OCI-LY7 (cell line): ENCODE measurements at regions not wholly inside any gene's neighbourhood (a gene's known extent, or its start where the extent isn't known, plus 50 kb on each side); places are given as distances from the start of the nearest gene placed in this dataset.

Experiments
- BruUV-seq: library from RNA; stranded (reverse); fragments of 400-500 nt; replicated peaks from 2 replicates; lab custom pipeline; 2021; lab: Mats Ljungman, UMichigan
- CTCF ChIA-PET: fragments of 300-600 bp; sonication (Branson Sonifier 250); formaldehyde crosslinking; loops from one replicate; lab custom pipeline; 2022; ENCODE audit warnings: antibody characterized with exemption; ENCODE audit not compliant: unreplicated experiment; lab: Charles Lee
- POLR2A ChIA-PET: fragments of 300-600 bp; sonication (Branson Sonifier 250); formaldehyde crosslinking; loops from one replicate; lab custom pipeline; 2022; ENCODE audit warnings: antibody characterized with exemption; lab: Charles Lee
- DNase-seq: peaks from one replicate; pipeline ENCODE4 v3.0.0-alpha.2; 2015; ENCODE audit warnings: low spot score
- H2AFZ ChIP-seq: fragments of 200-600 bp; sonication (generic), shearing (Covaris generic); 2 replicates; pipeline ENCODE4 v1.6.1; 2014; ENCODE audit warnings: mild to moderate bottlenecking, antibody characterized with exemption, low read length, moderate library complexity
- H3K27ac ChIP-seq: fragments of 200-600 bp; sonication (generic); 2 replicates; pipeline ENCODE4 v1.5.1; 2014; ENCODE audit warnings: mixed run types, low read depth, mild to moderate bottlenecking, moderate library complexity, low read length, inconsistent platforms; ENCODE audit not compliant: poor library complexity, severe bottlenecking
- H3K36me3 ChIP-seq: fragments of 200-600 bp; sonication (generic); 2 replicates; pipeline ENCODE4 v1.6.1; 2014; ENCODE audit warnings: mild to moderate bottlenecking, antibody characterized with exemption, low read length, moderate library complexity, mixed read lengths; ENCODE audit not compliant: insufficient read depth
- H3K4me1 ChIP-seq: fragments of 200-600 bp; sonication (generic); 2 replicates; pipeline ENCODE4 v1.5.1; 2014; ENCODE audit warnings: mild to moderate bottlenecking, low read length; ENCODE audit not compliant: insufficient read depth, poor library complexity, severe bottlenecking
- H3K4me2 ChIP-seq: fragments of 200-600 bp; sonication (generic); 2 replicates; pipeline ENCODE4 v1.6.1; 2014; ENCODE audit warnings: mild to moderate bottlenecking, low read length
- H3K4me3 ChIP-seq: fragments of 200-600 bp; sonication (generic); 2 replicates; pipeline ENCODE4 v1.5.1; 2014; ENCODE audit warnings: mild to moderate bottlenecking, low read depth, low read length; ENCODE audit not compliant: poor library complexity, severe bottlenecking
- H3K79me2 ChIP-seq: fragments of 200-600 bp; sonication (generic); 2 replicates; pipeline ENCODE4 v1.6.1; 2016; ENCODE audit warnings: low read depth, mild to moderate bottlenecking, low read length, moderate library complexity, mixed read lengths; ENCODE audit not compliant: insufficient read depth
- H3K9me2 ChIP-seq: fragments of 200-600 bp; sonication (generic); 2 replicates; pipeline ENCODE4 v1.6.1; 2016; ENCODE audit warnings: mild to moderate bottlenecking, low read length, mixed read lengths; ENCODE audit not compliant: insufficient read depth
- H3K9me3 ChIP-seq: fragments of 200-600 bp; sonication (generic); 2 replicates; pipeline ENCODE4 v1.6.1; 2014; ENCODE audit warnings: mild to moderate bottlenecking, mixed run types, low read length, mixed read lengths
- H4K20me1 ChIP-seq: fragments of 200-600 bp; sonication (generic); 2 replicates; pipeline ENCODE4 v1.6.1; 2014; ENCODE audit warnings: mild to moderate bottlenecking, antibody characterized with exemption, low read length, moderate library complexity, mixed read lengths; ENCODE audit not compliant: insufficient read depth
- CTCF ChIP-seq: fragments of 200-600 bp; sonication (generic); conservative IDR thresholded peaks from 2 replicates; pipeline ENCODE4 v1.5.1; 2014; ENCODE audit warnings: mild to moderate bottlenecking, antibody characterized with exemption, low read length, moderate library complexity, mixed read lengths
- EZH2phosphoT487 ChIP-seq: fragments of 200-600 bp; sonication (generic); IDR thresholded peaks from 2 replicates; pipeline ENCODE4 v1.6.1; 2018; ENCODE audit warnings: low read depth, borderline replicate concordance, mild to moderate bottlenecking, mixed run types, antibody characterized with exemption, low read length, moderate library complexity, mixed read lengths
- intact Hi-C: fragments of 100-400 bp; cut with micrococcal nuclease; formaldehyde crosslinking; loops from one replicate; pipeline ENCODE4 v1.10.0; 2022; ENCODE audit not compliant: unreplicated experiment

DNA sequence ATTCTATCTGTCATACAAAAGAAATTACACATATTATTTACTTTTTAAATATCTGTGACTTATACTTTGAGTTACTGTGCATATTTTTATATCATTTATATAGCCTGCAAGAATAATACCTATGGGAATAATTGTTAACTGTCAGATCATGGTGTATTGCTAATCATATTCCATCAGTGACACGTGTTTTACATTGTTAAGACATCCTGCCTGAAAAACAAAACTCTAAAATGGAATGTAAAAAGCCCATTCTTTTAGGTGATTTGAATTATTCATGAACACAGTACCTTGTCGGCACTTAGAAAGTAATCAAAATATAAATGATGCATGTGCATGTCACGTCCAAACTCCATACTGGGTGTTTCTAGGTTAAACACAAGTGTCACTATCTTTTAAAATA lies 533.8 kb upstream of the PCDH9 start:
- intact Hi-C loops = no loop called here
- TF ChIP-seq CTCF (no peak), EZH2phosphoT487 (no peak)
- POLR2A ChIA-PET = no interaction called here

GRCh38 chr13:67763384-67763783 lies 533.2 kb upstream of the PCDH9 start:
- BruUV-seq = no TSS peak
- H3K79me2 ChIP-seq = no peaks in the 10 kb centered on the region
- no peaks in the 10 kb centered on the region for H3K9me2 ChIP-seq
- H3K9me3 ChIP-seq = no peaks in the 10 kb centered on the region
- no peak overlapping the region for H3K4me3 ChIP-seq
- no peak overlapping the region for H3K27ac ChIP-seq
- H3K4me1 ChIP-seq = no peaks in the 10 kb centered on the region
- intact Hi-C loops = no loop called here
- ChIA-PET CTCF (no interaction called here), POLR2A (no interaction called here)
- TF ChIP-seq CTCF (no peak), EZH2phosphoT487 (no peak)
- H4K20me1 ChIP-seq = no peaks in the 10 kb centered on the region
- H3K4me2 ChIP-seq = no peak overlapping the region
- H3K36me3 ChIP-seq = no peaks in the 10 kb centered on the region
- no peak overlapping the region for H2AFZ ChIP-seq
- no peak for DNase-seq

More for the DNA sequence above, 533.8 kb upstream of the PCDH9 start:
- Histone ChIP-seq H3K9me2 (no peaks in the 10 kb centered on the region), H4K20me1 (no peaks in the 10 kb centered on the region), H3K79me2 (no peaks in the 10 kb centered on the region), H3K4me2 (no peak overlapping the region), H3K4me3 (no peak overlapping the region), H2AFZ (no peak overlapping the region), H3K27ac (no peak overlapping the region), H3K9me3 (no peaks in the 10 kb centered on the region), H3K4me1 (no peaks in the 10 kb centered on the region), H3K36me3 (no peaks in the 10 kb centered on the region)
- no peak for DNase-seq
- CTCF ChIA-PET = no interaction called here
- BruUV-seq = no TSS peak

DNA sequence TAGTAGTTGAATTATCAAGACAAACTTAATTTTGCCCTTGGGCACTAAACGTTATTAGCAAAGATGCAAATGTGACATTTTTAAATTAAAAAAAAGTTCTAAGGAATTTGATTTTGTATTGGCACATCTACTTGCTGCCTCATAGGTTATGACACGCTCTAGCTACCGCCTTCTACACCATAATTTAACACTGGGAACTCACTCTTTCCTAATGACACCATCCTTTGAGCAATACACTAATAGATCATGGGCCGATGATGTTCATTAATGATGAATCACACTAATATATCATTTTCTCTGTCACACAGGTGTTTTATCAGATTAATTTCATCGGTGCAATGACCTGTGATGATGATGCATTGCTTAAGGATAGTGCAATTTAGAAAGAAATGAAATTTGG lies 528.8 kb upstream of the PCDH9 start:
- Histone ChIP-seq H3K9me2 (no peaks in the 10 kb centered on the region), H3K27ac (no peak overlapping the region), H4K20me1 (no peaks in the 10 kb centered on the region), H3K9me3 (no peaks in the 10 kb centered on the region), H3K79me2 (no peaks in the 10 kb centered on the region), H3K4me1 (no peaks in the 10 kb centered on the region), H2AFZ (no peak overlapping the region), H3K4me3 (no peak overlapping the region), H3K4me2 (no peak overlapping the region), H3K36me3 (no peaks in the 10 kb centered on the region)
- no peak for TF ChIP-seq EZH2phosphoT487
- no peak for TF ChIP-seq CTCF
- ChIA-PET POLR2A (no interaction called here), CTCF (no interaction called here)
- BruUV-seq = no TSS peak
- DNase-seq = no peak
- intact Hi-C loops = no loop called here
